C4-2B (cell line): ENCODE measurements at regions not wholly inside any gene's neighbourhood (a gene's known extent, or its start where the extent isn't known, plus 50 kb on each side); places are given as distances from the start of the nearest gene placed in this dataset.

Experiments used
- ZFX ChIP-seq: fragments of 450-650 bp; IDR thresholded peaks from 2 replicates; pipeline ENCODE4 v1.6.1; 2017
- TF ChIP-seq, protein P1 (sequence below): fragments of 450-650 bp; conservative IDR thresholded peaks from 2 replicates; pipeline ENCODE4 v1.5.1; 2017; ENCODE audit warnings: mild to moderate bottlenecking

DNA sequence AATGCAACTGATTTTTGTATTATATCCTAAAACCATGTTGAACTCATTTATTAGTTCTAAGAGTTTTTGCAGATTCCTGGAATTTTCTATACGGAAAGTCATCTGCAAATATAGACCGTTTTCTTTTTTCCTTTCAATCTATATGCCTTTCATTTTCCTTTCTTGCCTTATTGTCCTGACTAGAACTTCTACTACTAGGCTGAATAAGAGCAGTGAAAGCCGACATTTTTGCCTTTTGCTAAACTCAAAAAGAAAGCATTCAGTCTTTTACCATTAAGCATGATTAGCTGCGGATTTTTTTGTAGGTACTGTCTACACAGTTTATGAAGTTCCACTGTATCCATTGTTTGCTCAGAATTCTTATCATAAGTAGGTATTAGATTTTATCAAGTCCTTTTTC is 328.4 kb downstream of the TEX29 start:
- TF ChIP-seq, protein P1, sequence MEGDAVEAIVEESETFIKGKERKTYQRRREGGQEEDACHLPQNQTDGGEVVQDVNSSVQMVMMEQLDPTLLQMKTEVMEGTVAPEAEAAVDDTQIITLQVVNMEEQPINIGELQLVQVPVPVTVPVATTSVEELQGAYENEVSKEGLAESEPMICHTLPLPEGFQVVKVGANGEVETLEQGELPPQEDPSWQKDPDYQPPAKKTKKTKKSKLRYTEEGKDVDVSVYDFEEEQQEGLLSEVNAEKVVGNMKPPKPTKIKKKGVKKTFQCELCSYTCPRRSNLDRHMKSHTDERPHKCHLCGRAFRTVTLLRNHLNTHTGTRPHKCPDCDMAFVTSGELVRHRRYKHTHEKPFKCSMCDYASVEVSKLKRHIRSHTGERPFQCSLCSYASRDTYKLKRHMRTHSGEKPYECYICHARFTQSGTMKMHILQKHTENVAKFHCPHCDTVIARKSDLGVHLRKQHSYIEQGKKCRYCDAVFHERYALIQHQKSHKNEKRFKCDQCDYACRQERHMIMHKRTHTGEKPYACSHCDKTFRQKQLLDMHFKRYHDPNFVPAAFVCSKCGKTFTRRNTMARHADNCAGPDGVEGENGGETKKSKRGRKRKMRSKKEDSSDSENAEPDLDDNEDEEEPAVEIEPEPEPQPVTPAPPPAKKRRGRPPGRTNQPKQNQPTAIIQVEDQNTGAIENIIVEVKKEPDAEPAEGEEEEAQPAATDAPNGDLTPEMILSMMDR = no peak
- TF ChIP-seq ZFX = no peak
